MCF 10A (cell line): ENCODE measurements at regions not wholly inside any gene's neighbourhood (a gene's known extent, or its start where the extent isn't known, plus 50 kb on each side); places are given as distances from the start of the nearest gene placed in this dataset.

Experiments
- BruUV-seq: library from RNA; stranded (reverse); fragments of 400-500 nt; replicated peaks from 2 replicates; lab custom pipeline; 2021; lab: Mats Ljungman, UMichigan
- CTCF ChIA-PET: fragments of 300-600 bp; sonication (Branson Sonifier 250); formaldehyde crosslinking; extraction: SDS; loops from one replicate; lab custom pipeline; 2021; ENCODE audit warnings: antibody characterized with exemption, inconsistent platforms; lab: Yijun Ruan, JAX
- POLR2A ChIA-PET: fragments of 300-600, 350-650 bp; sonication (Branson Sonifier 250); formaldehyde crosslinking; extraction: SDS; loops from one replicate; lab custom pipeline; 2020; ENCODE audit warnings: antibody characterized with exemption, inconsistent platforms; lab: Yijun Ruan, JAX
- DNase-seq: peaks from one replicate; pipeline ENCODE4 v3.0.0-alpha.2; 2018; ENCODE audit not compliant: unreplicated experiment
- H3K27ac Mint-ChIP-seq: one replicate; pipeline ENCODE4 v1.8.0; 2022; ENCODE audit warnings: mild to moderate bottlenecking, low read depth, mixed read lengths; ENCODE audit not compliant: unreplicated experiment
- H3K27me3 Mint-ChIP-seq: one replicate; pipeline ENCODE4 v1.8.0; 2022; ENCODE audit warnings: mixed read lengths; ENCODE audit not compliant: insufficient read depth, unreplicated experiment
- H3K36me3 Mint-ChIP-seq: one replicate; pipeline ENCODE4 v1.8.0; 2022; ENCODE audit warnings: mild to moderate bottlenecking, moderate library complexity, mixed read lengths; ENCODE audit not compliant: insufficient read depth, unreplicated experiment
- H3K4me1 Mint-ChIP-seq: one replicate; pipeline ENCODE4 v1.8.0; 2022; ENCODE audit warnings: mixed read lengths; ENCODE audit not compliant: insufficient read depth, unreplicated experiment
- H3K4me3 Mint-ChIP-seq: one replicate; pipeline ENCODE4 v1.8.0; 2022; ENCODE audit warnings: mild to moderate bottlenecking, moderate library complexity, mixed read lengths; ENCODE audit not compliant: unreplicated experiment
- H3K9me3 Mint-ChIP-seq: one replicate; pipeline ENCODE4 v1.8.0; 2022; ENCODE audit warnings: mixed read lengths; ENCODE audit not compliant: unreplicated experiment
- intact Hi-C: fragments of 100-400 bp; cut with micrococcal nuclease; formaldehyde crosslinking; loops from 2 replicates; pipeline ENCODE4 v1.14.1; 2022
- TF ChIP-seq, protein P1 (sequence below): fragments of 200-600 bp; IDR thresholded peaks from one replicate; pipeline ENCODE4 v1.8.0; 2022; ENCODE audit warnings: antibody characterized with exemption, mild to moderate bottlenecking; ENCODE audit not compliant: unreplicated experiment

DNA sequence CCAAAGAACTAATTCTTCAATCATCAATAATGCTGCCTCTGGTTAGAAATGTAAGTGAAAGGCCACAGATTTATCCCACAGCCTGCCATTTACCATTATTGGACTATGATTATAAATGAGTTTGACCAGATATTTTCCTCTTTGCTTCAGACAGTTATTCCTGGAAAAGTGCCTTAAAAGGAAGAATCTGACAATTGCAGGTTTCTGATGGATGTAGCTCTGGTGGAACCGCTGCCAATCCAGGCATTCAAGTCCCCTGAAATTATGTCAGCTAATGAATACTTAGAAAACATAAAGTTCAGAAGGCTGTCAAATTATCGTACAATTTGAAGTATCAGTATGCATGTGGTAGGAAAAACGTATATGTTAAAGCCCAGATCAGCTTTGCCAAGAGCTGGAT is 78.2 kb upstream of the NR4A3 start:
- Mint-ChIP-seq H3K27ac (no peak overlapping the region), H3K9me3 (no peaks in the 10 kb centered on the region), H3K36me3 (no peaks in the 10 kb centered on the region), H3K27me3 (peaks cover 10% of the 10 kb centered on the region), H3K4me3 (no peak overlapping the region), H3K4me1 (no peaks in the 10 kb centered on the region)
- POLR2A ChIA-PET: no interaction called here
- BruUV-seq: no TSS peak
- CTCF ChIA-PET: no interaction called here
- DNase-seq: no peak
- intact Hi-C loops: no loop called here
- TF ChIP-seq, protein P1, sequence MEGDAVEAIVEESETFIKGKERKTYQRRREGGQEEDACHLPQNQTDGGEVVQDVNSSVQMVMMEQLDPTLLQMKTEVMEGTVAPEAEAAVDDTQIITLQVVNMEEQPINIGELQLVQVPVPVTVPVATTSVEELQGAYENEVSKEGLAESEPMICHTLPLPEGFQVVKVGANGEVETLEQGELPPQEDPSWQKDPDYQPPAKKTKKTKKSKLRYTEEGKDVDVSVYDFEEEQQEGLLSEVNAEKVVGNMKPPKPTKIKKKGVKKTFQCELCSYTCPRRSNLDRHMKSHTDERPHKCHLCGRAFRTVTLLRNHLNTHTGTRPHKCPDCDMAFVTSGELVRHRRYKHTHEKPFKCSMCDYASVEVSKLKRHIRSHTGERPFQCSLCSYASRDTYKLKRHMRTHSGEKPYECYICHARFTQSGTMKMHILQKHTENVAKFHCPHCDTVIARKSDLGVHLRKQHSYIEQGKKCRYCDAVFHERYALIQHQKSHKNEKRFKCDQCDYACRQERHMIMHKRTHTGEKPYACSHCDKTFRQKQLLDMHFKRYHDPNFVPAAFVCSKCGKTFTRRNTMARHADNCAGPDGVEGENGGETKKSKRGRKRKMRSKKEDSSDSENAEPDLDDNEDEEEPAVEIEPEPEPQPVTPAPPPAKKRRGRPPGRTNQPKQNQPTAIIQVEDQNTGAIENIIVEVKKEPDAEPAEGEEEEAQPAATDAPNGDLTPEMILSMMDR: no peak

DNA sequence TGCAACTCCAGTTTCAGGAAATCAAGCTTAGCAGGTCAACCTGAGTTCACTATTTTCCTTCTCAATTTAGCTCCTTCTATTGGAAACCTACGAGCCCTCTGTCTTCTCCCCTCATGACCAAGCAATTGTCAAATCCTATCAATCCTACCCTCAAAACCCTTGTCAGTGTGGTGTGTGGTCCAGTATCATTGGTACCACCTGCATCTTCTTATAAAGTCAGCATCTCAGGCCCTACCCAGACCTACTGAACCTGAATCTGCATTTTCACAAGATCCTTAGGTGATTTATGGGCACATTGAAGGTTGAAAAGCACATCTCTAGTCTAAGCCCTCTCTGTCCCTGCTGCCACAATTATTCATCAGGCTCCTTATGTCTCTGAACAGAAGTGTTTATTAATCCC is 77.6 kb upstream of the NR4A3 start:
- CTCF ChIA-PET: no interaction called here

DNA sequence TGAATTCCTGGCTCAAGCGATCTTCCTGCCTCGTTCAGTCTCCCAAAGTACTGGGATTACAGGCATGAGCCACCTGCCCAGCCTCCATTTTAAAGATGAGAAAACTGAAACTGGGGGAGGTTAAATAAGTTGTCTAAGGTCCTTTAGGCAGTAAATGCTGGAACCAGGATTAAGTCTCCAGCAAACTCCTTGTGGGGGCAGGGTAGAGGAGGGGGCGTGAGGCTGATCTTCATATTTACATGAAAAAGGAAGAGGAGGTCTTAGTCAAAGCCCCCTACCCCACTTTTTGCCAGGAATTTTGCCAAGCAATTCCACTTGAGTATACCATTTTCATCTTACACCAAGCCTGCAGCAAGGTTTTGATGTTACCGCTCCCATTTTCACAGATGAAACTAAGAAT is 76.6 kb upstream of the NR4A3 start:
- no peaks in the 10 kb centered on the region for H3K36me3 Mint-ChIP-seq
- TF ChIP-seq, protein P1: no peak
- ChIA-PET POLR2A (no interaction called here), CTCF (no interaction called here)
- H3K27me3 Mint-ChIP-seq: peaks cover 10% of the 10 kb centered on the region
- DNase-seq: no peak
- no peak overlapping the region for H3K27ac Mint-ChIP-seq
- H3K9me3 Mint-ChIP-seq: no peaks in the 10 kb centered on the region
- intact Hi-C loops: no loop called here
- H3K4me3 Mint-ChIP-seq: no peak overlapping the region
- no peaks in the 10 kb centered on the region for H3K4me1 Mint-ChIP-seq
- no TSS peak for BruUV-seq

More for the DNA sequence above, 77.6 kb upstream of the NR4A3 start:
- no peaks in the 10 kb centered on the region for H3K4me1 Mint-ChIP-seq
- POLR2A ChIA-PET: no interaction called here
- no peaks in the 10 kb centered on the region for H3K36me3 Mint-ChIP-seq
- DNase-seq: no peak
- no TSS peak for BruUV-seq
- TF ChIP-seq, protein P1: no peak
- no peak overlapping the region for H3K27ac Mint-ChIP-seq
- intact Hi-C loops: no loop called here
- H3K4me3 Mint-ChIP-seq: no peak overlapping the region
- peaks cover 10% of the 10 kb centered on the region for H3K27me3 Mint-ChIP-seq
- no peaks in the 10 kb centered on the region for H3K9me3 Mint-ChIP-seq

DNA sequence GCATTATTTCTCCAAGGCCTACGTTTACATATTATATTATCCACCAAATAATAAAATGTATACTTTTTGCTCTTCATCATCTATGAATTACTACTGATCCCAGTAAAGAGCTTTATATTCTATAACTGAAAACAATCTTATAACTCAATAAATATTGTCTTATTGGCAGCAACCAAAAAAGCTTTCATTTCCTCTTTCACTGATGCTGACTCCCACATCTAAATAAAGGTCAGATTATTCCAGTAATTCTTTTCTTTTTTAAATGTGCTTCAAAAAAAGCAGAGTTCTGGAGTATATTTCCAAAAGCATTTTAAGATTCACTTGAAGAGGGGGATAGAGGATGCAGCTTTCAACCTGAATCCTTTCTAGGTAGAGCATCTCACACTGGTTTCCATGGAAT is 75.3 kb upstream of the NR4A3 start:
- POLR2A ChIA-PET: no interaction called here
- no peak for DNase-seq

More for the DNA sequence above, 75.3 kb upstream of the NR4A3 start:
- intact Hi-C loops: no loop called here
- BruUV-seq: no TSS peak
- H3K4me1 Mint-ChIP-seq: no peaks in the 10 kb centered on the region
- CTCF ChIA-PET: interaction anchor here (0.7 kb wide), 1 partner anchor 1250 kb away, joined by 4 read pairs; no protein-coding TSS in a partner anchor
- no peaks in the 10 kb centered on the region for H3K27me3 Mint-ChIP-seq
- H3K27ac Mint-ChIP-seq: no peak overlapping the region
- H3K36me3 Mint-ChIP-seq: no peaks in the 10 kb centered on the region
- H3K4me3 Mint-ChIP-seq: no peak overlapping the region
- no peaks in the 10 kb centered on the region for H3K9me3 Mint-ChIP-seq
- TF ChIP-seq, protein P1: no peak
